HG03439 (cell line): ENCODE measurements at regions not wholly inside any gene's neighbourhood (a gene's known extent, or its start where the extent isn't known, plus 50 kb on each side); places are given as distances from the start of the nearest gene placed in this dataset.
"Not testable (repeated sequence)": the region's sequence is repeated elsewhere in the genome, so short reads cannot be mapped to it uniquely, and the experiment has no call there.

Source experiments
- ATAC-seq: cut with Tn5 transposase; IDR thresholded peaks from one replicate; pipeline ENCODE4 v1.9.1; 2021; ENCODE audit warnings: mild to moderate bottlenecking, moderate library complexity; ENCODE audit not compliant: unreplicated experiment

GRCh38 chr16:88128556-88128955 is 177.3 kb downstream of the BANP start:
- no peak for ATAC-seq

GRCh38 chr16:88129133-88129532 is 177.9 kb downstream of the BANP start:
- ATAC-seq, result not testable (repeated sequence)

- no peak for ATAC-seq
Measured at GRCh38 chr16:88130016-88130415, 178.8 kb downstream of the BANP start.

- no peak for ATAC-seq
Measured at GRCh38 chr16:88130681-88131080, 179.4 kb downstream of the BANP start.

- ATAC-seq, result no peak
Measured at GRCh38 chr16:88131256-88131655, 180.0 kb downstream of the BANP start.

GRCh38 chr16:88131966-88132365 is 180.7 kb downstream of the BANP start:
- ATAC-seq, result no peak

- no peak for ATAC-seq
Measured at GRCh38 chr16:88132836-88133506, 181.7 kb downstream of the BANP start.

- ATAC-seq, result no peak
Measured at GRCh38 chr16:88133507-88133843, 182.2 kb downstream of the BANP start.

GRCh38 chr16:88134172-88134898 is 183.1 kb downstream of the BANP start:
- ATAC-seq, result not testable (repeated sequence)

GRCh38 chr16:88134899-88135682 is 183.9 kb downstream of the BANP start:
- ATAC-seq, result not testable (repeated sequence)

GRCh38 chr16:88136211-88136713 is 185.0 kb downstream of the BANP start:
- ATAC-seq, result not testable (repeated sequence)

- ATAC-seq, result not testable (repeated sequence)
Measured at GRCh38 chr16:88136939-88137338, 185.7 kb downstream of the BANP start.

- not testable (repeated sequence) for ATAC-seq
Measured at GRCh38 chr16:88139141-88139540, 187.9 kb downstream of the BANP start.

- ATAC-seq, result not testable (repeated sequence)
Measured at GRCh38 chr16:88140195-88140594, 189.0 kb downstream of the BANP start.

GRCh38 chr16:88141580-88141979 is 190.3 kb downstream of the BANP start:
- ATAC-seq, result no peak

GRCh38 chr16:88142056-88142935 is 191.1 kb downstream of the BANP start:
- ATAC-seq, result not testable (repeated sequence)

GRCh38 chr16:88143122-88144027 is 192.1 kb downstream of the BANP start:
- ATAC-seq, result not testable (repeated sequence)

GRCh38 chr16:88144028-88144511 is 192.8 kb downstream of the BANP start:
- ATAC-seq, result no peak

- not testable (repeated sequence) for ATAC-seq
Measured at GRCh38 chr16:88145376-88145775, 194.1 kb downstream of the BANP start.
